Activated CD8-positive, alpha-beta memory T cell treated with anti-CD3 and anti-CD28 coated beads, Interleukin-2, amount 50 U/mL, for 24 hours (primary cell): ENCODE measurements at regions not wholly inside any gene's neighbourhood (a gene's known extent, or its start where the extent isn't known, plus 50 kb on each side); places are given as distances from the start of the nearest gene placed in this dataset.

Experiments used
- DNase-seq: peaks from one replicate; pipeline ENCODE4 v3.0.0-alpha.2; 2020; ENCODE audit errors: extremely low read depth

DNA sequence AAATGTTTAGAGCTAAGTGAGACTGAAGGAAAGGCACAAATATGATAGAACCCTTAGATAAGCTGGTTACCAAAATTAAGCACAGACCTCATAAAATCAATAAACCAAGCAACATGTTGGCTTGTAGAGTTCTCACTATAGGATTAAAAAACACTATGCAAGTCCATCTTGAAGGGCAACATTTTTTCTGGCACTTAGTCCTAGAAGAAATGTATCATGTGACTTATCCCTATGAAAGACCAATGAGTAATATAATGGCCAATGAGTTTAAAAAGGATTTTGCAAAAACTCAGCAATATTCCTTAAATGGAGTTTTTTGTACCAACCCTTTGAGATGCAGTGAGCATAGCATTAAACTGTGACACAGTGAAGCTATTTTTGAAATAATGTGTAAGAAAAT, 216.3 kb upstream of the ADRA1B start:
- no peak for DNase-seq

DNA sequence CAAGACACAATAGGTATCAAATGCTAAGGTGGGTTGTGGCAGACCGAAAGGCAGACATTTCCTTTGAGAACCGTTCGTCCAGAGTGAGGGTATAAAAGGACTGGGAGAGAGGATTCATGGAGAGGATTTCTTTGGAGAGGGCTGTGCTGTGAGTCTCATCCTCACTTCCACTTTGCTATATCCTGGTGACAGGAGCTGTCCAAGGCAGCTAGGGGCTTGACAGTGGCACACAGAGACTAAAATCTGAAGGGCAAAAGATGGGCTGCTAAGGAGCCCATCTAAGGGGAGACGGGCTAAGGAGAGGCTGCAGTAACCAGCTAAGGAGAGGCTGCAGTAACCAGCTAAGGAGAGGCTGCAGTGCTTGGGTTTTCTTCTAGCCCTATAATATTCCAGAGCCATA, 214.0 kb upstream of the ADRA1B start:
- no peak for DNase-seq

GRCh38 chr5:159702826-159703225, 213.5 kb upstream of the ADRA1B start:
- DNase-seq, result no peak

DNA sequence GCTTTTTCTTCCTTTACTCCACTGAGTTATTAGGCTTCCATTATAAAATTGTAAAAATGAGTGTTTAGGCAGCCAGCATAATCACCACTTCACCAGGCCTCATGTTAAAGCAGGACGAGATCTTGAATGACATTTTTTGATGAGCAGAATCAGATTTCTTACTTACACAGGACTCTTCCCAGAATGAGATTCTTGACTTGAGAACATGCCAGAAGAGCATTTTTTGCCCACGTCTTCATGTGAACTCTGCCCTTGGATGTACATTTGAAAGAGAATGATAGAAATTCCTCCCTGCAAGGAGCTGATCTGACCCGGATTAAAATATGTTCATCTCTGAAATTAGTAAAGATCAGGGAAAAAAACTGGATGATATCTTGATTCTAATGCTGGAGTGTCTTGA, 212.1 kb upstream of the ADRA1B start:
- DNase-seq, result no peak

DNA sequence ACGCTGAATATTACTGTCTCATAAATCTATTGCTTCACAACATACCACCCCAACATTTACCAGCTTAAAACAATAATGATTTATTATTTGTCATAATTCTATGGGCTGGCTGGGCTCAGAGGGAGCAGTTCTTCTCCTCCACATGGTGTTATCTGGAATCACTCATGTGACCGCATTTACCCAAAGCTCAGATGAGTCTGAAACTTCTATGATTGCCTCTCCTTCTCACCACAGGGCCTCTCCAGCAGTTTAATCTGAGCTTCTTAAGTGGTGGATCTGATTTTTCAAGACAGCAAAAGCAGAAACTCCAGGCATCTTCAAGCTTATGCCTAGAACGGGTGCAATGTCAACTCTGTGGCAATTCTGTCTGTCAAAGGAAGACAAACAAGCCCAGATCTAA, 210.3 kb upstream of the ADRA1B start:
- no peak for DNase-seq

DNA sequence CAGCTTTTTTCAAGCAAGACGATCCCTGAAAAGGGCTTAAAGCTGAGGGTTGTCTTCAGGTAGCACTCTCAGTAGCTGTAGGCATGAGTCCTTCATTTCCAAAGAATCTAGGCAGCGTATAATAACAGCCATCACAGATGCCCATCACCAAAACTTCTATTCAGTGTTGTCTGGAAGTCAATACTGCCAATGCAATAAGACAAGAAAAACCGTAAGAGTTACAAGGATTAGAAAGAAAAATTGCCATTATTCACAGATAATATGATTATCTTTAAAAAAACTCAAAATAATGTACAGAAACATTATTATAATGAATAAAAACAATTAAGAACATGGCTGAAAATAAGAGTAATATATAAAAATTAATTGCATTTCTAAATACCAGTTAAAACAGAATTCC, 208.2 kb upstream of the ADRA1B start:
- DNase-seq, result no peak

- DNase-seq, result no peak
These were observed 203.6 kb upstream of the ADRA1B start for GRCh38 chr5:159712672-159713071.

GRCh38 chr5:159713254-159713653, 203.0 kb upstream of the ADRA1B start:
- DNase-seq, result no peak

DNA sequence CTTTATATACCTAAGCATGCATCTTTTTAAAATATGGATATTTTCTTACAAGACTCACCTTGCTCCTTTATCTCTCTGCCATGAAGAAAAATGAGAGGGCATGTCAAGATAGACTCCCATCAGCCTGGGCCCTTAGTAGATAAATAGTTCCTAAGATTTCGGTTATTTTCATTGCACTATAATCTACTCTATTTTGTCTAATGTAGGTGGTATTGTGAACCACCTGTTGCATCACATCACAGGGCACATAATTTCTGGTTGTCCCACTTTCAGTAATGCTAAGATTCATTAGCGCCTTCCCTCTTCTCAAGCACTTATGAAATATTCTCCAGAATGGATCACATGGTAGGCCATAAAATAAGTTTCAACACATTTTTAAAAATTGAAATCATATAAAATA, 202.5 kb upstream of the ADRA1B start:
- no peak for DNase-seq

DNA sequence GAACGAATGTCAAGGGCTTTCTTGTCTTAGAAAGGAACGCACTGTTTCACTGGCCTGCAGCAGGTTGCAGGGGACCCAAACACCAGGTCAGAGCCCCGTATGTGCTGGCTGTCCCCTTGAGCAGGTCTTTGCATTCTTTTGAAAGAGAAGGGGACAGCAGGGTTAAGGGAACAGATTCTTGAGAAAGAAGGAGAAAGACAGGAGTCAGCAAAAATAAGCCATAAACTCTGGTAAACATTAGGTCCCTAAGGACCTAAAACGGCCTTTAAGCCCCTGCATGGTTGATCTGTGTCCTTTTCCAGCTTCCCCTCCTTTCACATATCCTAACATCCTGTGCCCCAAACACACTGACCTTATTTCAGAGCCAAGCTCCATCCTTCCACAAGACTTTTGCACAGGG, 190.8 kb upstream of the ADRA1B start:
- DNase-seq, result no peak

DNA sequence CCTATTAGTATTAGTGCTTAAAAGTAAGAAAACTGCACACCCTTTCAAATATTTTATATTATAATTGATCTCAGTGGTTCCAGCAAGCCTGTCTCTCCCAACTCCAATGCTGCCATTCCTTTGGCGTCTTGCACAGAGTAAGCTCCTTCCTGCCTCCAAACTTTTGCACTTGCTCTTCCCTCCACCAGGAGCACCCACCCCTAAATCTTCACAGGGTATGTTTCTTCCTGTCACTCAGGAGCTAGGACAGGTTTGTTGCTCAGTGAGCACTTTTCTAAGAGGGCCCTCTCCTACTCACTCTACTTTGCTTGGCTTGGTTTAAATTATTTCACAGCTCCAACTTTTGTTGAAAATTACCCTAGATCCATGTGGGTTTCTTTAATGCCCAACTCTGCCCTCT, 189.1 kb upstream of the ADRA1B start:
- no peak for DNase-seq

- DNase-seq, result no peak
These were observed 186.0 kb upstream of the ADRA1B start for GRCh38 chr5:159730285-159730684.

DNA sequence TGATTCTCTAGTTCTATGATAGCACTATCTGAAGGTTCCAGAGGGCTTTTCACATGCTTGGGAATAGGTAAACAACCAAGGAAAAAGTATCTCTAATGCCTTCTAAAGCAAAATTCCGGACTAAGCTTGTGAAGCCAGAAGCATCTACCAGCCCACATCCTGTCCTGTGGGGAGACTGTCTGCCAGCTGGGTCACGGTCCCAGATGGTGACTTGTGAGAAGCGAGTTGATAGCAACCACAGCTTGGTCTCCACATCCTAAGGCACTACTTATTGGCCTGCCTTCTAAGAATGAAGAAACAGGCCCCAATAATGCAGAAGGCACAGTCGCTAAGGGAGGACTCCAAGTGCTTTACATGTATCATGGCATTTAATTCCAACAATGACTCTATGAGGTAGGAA, 184.1 kb upstream of the ADRA1B start:
- no peak for DNase-seq

GRCh38 chr5:159734366-159734765, 181.9 kb upstream of the ADRA1B start:
- no peak for DNase-seq

GRCh38 chr5:159735036-159735435, 181.2 kb upstream of the ADRA1B start:
- DNase-seq, result no peak

DNA sequence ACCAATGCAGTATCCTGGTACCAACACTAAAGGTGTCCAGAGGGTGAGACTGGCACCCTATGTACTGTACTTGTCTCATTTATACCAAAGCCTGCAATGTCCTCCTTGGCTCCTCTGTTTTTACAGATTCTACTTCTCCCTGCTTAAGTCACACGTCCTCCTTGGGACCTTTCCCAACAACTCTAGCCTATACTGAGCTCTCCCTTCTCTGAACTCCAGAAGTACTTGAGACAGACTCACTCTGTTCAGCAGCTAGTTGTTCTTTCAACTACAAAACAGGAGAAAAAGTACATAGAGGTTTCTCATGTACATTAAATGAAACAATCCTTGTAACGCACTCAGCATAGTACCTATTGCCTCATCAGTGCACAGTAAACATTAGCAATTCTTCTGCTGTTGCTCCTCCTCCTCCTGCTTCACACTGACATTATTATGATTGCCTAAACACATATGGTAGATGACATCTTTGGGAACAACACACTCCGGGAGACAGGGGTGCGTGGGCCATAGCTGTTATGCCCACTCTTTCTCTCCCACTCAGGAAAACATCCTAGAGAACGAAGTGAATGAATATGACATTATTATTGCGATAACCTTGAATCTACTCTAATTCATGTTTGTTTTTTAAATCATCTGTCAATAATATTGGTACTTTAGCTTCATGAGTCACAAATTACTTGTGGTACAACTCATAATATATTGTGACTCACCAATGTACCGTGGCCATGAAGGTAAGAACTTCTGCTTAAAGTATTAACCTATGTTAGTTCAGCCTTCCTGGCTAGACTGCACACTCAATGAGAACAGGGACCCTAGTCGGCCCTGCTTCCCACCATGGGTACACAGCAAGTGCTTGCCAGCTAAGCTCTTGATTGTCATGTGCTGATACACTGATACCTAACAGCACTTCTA, 180.3 kb upstream of the ADRA1B start:
- DNase-seq, result no peak

GRCh38 chr5:159736844-159737243, 179.4 kb upstream of the ADRA1B start:
- no peak for DNase-seq

GRCh38 chr5:159737263-159737662, 179.0 kb upstream of the ADRA1B start:
- DNase-seq, result no peak

- no peak for DNase-seq
These were observed 174.4 kb upstream of the ADRA1B start for GRCh38 chr5:159741829-159742322.

DNA sequence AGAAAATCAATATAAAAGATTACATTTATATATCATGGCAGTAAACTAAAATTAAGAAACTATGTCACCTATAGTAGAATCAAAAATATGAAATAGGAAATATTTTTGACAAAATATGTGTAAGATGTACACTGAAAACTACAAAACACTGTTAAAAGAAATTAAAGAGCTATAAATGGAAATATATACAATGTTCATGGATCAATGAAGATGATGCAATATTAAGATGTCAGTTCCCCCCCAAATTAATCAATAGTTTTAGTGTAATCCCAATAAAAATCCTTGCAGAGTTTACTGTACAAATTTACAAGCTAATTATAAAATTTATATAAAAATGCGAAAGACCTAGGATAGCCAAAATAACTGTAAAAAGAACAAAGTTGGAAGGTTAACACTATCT, 173.0 kb upstream of the ADRA1B start:
- DNase-seq, result no peak

GRCh38 chr5:159746707-159747106, 169.6 kb upstream of the ADRA1B start:
- DNase-seq, result no peak

DNA sequence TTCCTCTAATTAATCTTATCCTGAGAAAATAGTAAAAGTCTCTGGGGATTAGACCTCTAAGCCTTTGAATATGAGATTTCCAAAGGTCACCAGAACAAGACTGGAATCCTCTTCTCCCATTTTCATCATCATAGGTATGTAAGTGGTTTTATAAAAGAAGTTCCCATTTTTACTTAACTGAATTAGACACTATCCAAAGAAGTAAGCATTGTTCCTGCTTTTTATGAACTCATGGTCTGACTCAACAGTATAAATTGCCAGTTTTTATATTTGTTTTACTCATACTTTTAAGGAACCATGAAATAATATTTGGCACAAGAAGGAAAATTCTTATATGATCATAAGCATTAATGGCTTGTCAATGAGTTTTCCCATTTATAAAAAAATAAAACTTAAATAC, 167.1 kb upstream of the ADRA1B start:
- DNase-seq, result no peak

GRCh38 chr5:159750226-159750625, 166.1 kb upstream of the ADRA1B start:
- no peak for DNase-seq

DNA sequence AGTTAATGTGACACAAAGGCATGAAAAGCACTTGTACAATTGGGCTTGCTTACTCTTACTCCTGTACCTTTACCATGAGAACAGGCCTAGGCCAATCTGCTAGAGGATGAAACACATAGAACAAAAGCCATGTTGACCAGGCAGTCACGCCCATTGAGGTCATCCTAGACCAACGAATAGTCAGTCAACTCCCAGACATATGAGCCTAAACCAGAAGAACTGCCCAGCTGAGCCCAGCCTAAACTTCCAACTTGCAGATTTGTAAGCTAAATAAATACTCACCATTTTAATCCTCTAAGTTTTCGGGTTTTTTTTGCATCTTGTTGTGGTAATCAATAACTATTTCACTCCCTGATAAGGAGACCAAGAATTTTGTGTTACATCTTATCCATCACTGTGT, 164.8 kb upstream of the ADRA1B start:
- DNase-seq, result no peak
